ENCODE measurements at regions not wholly inside any gene's neighbourhood (a gene's known extent, or its start where the extent isn't known, plus 50 kb on each side); places are given as distances from the start of the nearest gene placed in this dataset.

DNA sequence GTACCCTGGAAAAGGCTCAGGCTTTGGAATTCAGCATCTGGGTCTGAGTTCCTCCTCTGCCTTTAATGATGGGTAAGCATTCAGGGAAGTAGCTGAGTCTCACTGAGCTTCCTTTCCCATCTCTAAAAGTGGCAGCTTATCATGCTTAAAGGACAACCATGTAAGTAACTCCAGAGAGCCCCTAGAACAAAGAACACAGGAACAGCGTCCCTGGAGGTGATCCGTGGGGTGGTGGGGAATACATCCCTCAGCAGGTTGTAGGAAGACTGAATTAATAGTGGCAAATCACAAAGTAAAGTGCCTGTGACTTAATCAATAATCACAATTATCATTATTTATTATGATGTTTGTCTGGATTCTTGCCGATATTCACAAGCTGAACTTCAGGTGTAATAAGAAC lies 114.7 kb upstream of the ISX start:
- no peak overlapping the region for H3K4me3 ChIP-seq (ENCODE audit: low read length)
- DNase-seq (ENCODE audit: low read depth): no peak

DNA sequence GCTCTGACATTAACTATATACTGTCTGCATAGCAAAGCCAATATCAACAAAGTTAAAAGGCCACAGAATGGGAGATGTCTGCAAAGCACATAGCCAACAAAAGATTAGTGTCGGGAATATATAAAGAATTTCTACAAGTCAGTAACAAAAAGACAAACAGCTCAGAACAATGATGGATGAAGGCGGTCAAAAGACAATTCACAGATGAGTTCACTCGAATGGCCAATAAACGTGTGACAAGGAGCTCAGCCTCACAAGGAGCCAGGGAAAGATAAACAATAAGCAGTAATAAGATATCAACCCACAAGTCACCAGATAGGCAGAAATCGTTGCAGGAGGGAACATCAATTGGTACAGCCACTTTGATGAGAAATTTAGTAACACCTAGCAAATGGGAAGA lies 106.0 kb upstream of the ISX start:
- no peak overlapping the region for H3K4me3 ChIP-seq (ENCODE audit: low read length)
- DNase-seq (ENCODE audit: low read depth): no peak
- TF ChIP-seq, protein P1, sequence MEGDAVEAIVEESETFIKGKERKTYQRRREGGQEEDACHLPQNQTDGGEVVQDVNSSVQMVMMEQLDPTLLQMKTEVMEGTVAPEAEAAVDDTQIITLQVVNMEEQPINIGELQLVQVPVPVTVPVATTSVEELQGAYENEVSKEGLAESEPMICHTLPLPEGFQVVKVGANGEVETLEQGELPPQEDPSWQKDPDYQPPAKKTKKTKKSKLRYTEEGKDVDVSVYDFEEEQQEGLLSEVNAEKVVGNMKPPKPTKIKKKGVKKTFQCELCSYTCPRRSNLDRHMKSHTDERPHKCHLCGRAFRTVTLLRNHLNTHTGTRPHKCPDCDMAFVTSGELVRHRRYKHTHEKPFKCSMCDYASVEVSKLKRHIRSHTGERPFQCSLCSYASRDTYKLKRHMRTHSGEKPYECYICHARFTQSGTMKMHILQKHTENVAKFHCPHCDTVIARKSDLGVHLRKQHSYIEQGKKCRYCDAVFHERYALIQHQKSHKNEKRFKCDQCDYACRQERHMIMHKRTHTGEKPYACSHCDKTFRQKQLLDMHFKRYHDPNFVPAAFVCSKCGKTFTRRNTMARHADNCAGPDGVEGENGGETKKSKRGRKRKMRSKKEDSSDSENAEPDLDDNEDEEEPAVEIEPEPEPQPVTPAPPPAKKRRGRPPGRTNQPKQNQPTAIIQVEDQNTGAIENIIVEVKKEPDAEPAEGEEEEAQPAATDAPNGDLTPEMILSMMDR (IDR thresholded peaks at IDR 0.05; ENCODE audit: insufficient read depth, low read depth, low read length, missing control alignments): no peak

More for the DNA sequence above, 114.7 kb upstream of the ISX start:
- TF ChIP-seq, protein P1 (IDR thresholded peaks at IDR 0.05; ENCODE audit: insufficient read depth, low read depth, low read length, missing control alignments): no peak

DNA sequence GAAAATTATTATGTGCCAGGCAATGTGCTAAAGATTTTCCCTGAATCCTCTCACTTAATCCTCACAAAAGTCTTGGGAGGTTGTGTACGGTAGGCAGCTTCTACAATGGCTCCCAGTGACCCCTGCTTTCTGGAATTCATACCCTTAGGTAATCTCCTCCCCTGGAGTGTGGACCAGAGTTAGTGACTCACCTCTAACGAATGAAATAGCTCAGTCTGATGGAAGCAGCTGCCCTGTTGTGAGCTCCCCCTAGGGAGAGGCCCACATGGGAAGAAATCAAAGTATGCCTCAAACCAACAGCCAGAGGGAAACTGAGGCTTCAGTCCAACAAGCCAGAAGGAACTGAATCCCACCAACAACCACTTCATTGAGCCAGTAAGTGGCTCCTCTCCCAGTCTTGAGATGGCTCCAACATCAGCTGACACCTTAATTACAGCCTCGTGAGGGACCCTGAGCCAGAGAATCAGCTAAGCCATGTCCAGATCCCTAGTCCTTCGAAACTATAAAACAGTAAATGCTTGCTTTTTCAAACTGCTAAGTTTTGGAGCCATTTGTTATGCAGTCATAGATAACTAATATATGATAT lies 98.9 kb upstream of the ISX start:
- H3K4me3 ChIP-seq (ENCODE audit: low read length): no peak overlapping the region
- TF ChIP-seq, protein P1 (IDR thresholded peaks at IDR 0.05; ENCODE audit: insufficient read depth, low read depth, low read length, missing control alignments): no peak
- peak; percentile 2 for DNase-seq (ENCODE audit: low read depth)

DNA sequence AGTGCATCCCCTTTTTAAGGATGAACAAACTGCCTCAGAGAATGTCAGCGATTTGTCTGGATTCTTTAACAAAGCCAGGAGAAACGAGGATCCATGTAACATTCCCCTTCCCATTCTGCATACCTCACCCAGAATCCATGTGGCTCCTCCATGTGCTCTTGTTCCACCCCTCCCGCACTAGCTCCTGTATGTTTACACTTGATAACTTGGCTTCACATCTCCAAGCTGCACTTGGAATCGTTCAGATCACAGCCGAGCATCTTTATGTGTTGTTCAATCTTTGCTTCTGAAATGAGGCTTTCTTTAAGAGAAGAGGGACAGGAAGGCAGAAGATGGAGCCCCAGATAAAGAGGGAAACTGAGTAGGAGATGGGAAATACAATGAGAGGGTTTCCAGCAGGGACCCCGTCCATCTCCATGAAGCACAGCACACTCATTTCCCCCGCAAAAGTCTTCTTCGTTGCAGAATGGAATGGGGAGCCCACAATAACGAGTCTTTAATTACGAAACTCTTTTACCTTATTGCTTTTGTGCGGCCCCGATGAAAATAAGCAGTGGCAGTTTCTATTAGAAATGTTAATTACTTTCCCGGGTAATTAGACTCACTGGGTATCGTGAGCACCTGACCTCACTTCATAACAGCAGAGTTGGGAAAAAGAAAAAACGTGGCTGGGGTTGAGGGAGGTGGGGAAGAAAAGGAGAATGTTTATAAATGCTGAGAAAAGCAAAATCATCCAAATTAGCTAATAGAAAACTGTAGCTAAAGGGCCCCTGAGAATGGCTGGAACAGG lies 96.8 kb upstream of the ISX start:
- no peak for DNase-seq (ENCODE audit: low read depth)
- H3K4me3 ChIP-seq (ENCODE audit: low read length): no peak overlapping the region
- TF ChIP-seq, protein P1 (IDR thresholded peaks at IDR 0.05; ENCODE audit: insufficient read depth, low read depth, low read length, missing control alignments): no peak

DNA sequence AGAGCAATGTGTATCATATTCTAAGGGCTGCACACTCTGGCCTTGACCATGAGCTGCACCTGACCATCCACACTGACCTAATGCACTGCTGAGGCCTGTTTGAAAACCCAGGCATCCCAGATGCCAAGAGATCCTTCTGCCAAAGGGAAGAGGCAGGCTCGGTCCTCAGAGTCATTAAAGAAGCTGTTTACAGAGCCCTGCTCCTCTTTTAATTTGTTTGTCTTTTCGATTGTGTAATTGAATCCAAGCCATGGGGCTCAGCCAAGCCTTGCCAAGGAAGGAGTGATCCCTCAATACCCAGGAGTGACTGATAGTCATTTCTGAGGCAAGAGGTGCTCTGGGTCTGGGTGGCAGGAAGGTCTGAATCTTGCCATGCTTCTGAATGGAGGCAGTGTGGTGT lies 94.5 kb upstream of the ISX start:
- TF ChIP-seq, protein P1 (IDR thresholded peaks at IDR 0.05; ENCODE audit: insufficient read depth, low read depth, low read length, missing control alignments): no peak

DNA sequence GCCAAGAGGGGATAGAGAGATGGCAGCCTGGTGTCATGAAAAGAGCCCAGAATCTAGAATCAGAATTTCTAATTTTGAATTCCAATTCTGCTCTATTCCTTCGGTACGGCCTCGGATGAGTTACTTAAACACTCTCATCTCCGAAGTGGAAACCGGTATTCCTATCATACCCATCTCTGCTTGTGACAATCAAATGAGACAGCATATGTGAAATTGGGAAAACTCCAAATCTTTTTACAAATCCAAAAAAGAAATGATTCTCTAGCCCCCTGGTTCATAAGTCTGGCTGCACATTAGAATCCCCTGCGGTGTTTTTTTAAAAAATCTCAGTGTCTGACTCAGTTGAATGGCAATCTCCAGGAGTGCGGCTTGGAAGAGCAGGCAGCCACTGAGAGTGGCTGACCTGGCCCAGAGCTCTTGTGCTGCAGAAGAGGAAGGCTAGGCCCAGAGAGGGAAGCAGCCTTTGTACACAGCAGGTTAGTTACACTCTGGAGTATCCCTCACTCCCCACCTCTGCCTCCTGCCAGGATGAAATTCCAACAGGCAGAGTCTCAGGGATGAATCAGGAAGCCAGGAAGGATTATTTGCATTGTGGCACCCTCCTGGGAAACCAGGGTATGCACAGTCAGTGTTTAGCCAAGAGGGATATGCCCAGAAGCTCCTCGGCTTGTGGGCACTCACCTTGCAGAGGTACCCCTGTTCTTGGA lies 93.6 kb upstream of the ISX start:
- DNase-seq (ENCODE audit: low read depth): no peak
- H3K4me3 ChIP-seq (ENCODE audit: low read length): no peak overlapping the region
- TF ChIP-seq, protein P1 (IDR thresholded peaks at IDR 0.05; ENCODE audit: insufficient read depth, low read depth, low read length, missing control alignments): no peak

More for the DNA sequence above, 94.5 kb upstream of the ISX start:
- DNase-seq (ENCODE audit: low read depth): no peak
- H3K4me3 ChIP-seq (ENCODE audit: low read length): no peak overlapping the region

Data from epithelial cell of esophagus (primary cell).